G401 (cell line): ENCODE measurements at regions not wholly inside any gene's neighbourhood (a gene's known extent, or its start where the extent isn't known, plus 50 kb on each side); places are given as distances from the start of the nearest gene placed in this dataset.

Source experiments
- DNase-seq: peaks from one replicate; pipeline ENCODE4 v3.0.0-alpha.2; 2015; ENCODE audit warnings: low spot score
- in situ Hi-C: cut with HindIII; loops from 2 replicates; pipeline ENCODE4 v1.10.0; 2016; ENCODE audit warnings: low sequenced_read_pairs, mixed read lengths

DNA sequence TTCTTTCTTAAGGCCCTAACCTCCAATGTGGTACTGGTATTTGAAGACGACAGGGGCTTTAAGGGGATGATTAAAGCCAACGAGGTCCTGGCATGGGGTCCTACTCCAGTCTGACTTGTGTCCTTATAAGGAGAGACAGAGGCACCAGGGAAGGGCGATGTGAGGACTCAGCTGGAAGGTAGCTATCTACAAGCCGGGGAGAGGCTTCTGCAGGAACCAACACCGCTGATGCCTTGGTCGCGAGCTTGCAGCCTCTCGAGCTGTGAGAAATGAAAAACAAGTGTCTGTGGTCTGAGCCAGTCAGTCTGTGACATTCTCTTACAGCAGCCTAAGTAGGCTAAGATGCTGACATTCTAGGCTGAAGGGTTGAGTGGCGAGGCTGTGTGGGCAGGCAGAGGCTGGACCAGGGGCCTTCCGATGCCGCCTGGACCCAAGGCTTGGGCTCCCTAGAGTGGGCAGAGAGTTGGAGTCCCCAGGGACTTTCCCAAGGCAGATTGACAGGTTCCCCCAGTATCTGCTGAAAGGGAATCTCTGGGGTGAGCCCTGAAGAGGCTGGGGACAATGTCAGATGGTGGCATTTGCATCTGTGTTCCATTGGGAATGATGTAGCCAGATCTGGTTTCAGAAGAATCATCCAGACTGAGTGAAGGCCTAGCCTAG, 322.9 kb upstream of the HS6ST1 start:
- no peak for DNase-seq
- in situ Hi-C loops = no loop called here

DNA sequence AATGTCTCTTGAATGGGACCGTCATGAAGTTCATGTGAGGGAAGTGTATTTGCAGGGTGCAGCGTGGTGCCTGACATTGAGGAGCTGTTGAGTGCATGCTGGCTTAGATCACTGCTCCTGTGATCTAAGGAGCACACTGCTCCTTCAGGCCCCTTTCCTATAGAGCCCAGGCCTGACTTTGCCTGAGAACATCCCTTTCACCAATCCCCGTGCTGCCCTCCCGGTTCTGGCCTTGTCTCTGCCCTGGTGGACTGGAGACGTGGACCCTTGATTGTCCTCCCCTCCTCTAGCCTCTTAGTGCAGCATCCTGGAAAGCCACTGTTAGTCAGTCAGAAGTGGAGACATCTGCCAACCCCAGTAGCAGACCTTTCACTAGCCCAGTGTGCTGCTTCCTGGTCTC, 323.6 kb upstream of the HS6ST1 start:
- in situ Hi-C loops = no loop called here
- no peak for DNase-seq

DNA sequence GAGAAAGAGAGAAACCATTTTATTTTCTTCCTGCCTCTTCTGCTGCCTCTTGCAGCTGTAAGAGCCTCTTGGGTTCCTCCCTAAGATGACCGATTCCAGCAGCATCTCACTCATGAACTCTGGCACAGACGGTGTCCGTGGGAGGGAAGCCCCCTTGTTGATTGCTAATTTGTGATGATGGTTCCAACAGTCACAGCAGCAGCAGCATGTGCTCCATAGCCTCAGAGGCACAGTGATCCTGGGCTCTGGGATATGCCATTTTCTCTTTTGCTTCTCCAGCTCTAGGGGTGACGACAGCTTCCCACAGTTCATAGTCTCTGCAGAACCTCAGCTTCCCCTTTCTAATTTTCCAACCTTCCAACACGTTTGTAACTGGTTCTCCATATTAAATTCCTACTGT, 324.2 kb upstream of the HS6ST1 start:
- no peak for DNase-seq
- in situ Hi-C loops = no loop called here

DNA sequence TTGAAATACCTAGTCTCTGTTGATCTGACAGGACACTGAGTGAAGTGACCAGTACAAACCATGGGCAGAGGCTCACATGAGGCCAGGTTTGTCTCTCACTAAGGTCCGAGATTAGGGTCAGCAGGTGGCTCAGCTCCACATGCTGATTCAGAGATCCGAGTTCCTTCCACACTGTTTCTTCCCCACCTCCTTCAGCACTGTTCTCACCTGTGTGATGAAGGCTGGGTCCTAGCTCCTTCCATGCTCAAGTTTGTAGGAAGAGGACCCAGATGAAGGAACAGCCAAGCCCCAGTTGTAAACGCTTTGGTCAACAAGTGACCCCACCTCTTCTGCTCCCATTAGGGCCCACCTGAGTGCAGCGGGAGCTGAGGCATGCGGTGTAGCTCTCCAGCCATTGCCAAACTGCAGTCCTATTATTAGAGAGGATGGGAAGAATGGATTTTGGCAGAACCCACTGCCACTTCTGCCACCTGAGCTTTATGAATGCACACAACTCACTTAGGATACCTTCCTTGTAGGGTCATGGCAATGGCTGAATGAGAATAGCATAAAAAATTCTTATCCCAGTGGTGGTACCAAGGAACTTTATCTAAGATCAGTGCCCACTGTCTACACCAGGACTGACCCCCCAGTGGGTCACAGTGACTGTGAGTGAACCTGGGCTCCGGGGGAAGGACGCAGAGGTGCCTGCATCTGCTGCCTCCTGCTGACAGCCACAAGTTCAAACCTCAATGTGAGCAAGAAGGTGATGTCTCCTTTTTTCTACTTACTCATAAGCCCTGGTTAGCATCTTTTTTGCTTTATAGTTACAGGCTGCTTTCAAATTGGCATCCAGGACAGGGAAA, 324.8 kb upstream of the HS6ST1 start:
- no peak for DNase-seq

DNA sequence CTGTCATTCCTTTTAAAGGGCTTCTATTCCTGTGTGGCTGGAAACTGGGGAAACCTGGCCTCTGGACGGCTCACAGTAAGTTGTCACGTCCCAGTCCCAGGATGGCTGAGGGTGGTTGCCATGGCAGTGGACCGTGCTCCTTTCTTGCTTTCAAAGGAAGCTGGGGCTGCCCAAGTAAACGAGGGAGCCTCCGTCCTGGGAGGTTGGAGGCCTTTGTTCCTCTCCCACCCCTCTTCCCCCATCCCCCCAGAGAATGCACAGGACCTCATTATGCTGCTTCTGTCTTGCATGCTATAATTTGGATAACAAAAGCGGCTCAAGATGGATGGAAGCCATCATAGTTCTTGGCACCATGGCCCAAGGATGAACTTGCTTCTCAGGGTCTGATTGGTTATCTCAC, 325.5 kb upstream of the HS6ST1 start:
- in situ Hi-C loops = no loop called here
- no peak for DNase-seq

More for the DNA sequence above, 324.8 kb upstream of the HS6ST1 start:
- in situ Hi-C loops = no loop called here

DNA sequence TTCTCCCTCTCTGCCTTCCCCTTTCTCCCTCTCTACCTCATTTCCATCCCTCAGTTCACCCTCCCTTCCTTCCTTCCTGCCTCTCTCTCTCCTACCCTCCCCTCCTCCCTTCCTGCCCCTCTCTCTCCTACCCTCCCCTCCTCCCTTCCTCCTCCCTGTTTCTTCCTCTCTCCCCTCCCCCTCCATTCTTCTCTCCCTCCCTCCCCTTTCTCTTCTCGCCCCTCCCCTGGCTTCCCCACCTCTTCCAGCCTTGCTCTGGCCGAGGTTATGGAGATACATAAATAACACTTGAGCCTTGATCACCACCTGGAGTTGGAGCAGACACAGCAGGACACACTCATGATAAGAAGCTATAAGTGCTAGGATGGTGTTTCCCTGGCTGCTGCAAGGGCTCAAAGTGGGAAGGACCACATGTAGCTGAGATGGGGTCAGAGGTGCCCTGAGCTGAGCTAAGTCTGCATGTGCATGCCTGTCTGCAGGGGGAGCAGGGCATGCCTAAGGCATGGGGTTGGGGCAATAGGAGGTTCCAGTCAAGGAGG, 326.1 kb upstream of the HS6ST1 start:
- in situ Hi-C loops = no loop called here
- DNase-seq = no peak

DNA sequence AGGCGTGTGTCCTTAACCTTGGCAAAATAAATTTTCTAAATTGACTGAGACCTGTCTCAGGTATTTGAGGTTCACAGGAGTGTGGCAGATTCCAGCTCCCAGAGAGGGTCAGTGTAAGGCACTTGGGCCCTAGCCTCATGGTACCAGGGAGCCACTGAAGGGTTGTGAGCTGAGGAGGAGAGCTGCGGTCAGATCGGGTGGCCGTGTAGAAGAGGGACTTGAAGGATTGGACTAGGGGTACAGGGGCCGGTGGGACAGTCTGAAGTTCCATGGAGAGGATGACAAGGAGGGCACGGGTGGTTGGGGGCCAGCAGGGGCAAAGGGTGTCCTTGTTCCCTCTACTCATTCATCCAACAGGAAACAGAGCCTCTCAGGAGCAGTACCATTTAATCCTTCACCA, 327.0 kb upstream of the HS6ST1 start:
- in situ Hi-C loops = no loop called here
- no peak for DNase-seq

DNA sequence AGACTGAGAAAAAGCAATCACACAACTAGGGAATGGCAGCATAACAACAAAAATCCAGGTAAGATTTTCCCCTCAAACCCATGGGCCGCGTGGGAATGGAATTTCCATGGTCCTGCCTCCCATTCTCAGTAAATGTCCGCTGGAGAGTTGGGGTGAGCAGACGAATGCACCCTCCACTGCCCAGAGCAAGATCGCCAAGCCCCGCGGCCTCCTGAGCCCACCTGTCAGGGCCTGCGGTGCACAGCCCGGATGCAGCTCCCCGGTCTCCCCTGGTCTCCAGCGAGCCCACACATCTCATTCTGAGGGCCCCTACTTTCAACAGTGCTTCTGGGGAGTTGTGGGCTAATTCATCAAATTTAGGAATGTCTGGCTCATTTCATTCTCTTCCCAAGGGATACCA, 327.4 kb upstream of the HS6ST1 start:
- in situ Hi-C loops = no loop called here
- no peak for DNase-seq

DNA sequence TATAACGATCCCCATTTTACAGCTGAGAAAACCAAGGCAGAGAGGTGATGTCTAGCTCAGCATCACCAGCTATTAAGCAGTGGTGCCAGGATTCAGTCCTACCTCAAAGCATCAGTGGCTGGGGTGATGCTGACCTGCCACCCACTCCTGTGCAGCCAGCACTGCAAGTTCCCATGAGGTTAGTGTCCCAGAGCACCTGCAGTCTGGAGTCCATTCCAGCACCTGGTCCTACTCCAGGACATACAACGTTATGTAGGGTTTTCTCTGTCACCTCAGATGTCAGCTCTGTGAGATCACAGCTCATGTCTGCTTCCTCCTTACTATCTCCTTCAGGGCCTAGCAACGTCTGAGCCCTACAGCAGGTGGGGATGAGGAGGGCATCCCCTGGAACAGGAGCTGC, 328.0 kb upstream of the HS6ST1 start:
- in situ Hi-C loops = no loop called here
- DNase-seq = no peak

DNA sequence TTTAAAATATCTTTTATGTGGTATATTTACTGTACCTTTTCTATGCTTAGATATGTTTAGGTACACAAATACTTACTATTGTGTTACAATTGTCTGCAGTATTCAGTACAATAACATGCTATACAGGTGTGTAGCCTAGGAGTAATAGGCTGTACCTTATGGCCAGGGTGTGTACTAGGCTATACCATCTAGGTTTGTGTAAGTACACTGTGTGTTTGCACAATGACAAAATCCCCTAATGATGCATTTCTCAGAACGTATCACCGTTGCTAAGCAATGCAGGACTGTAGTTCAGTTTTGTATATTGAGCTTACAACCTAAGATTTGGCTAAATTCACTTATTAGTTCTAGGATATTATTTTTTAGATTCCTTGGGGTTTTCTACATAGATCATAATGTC, 332.3 kb upstream of the HS6ST1 start:
- DNase-seq = no peak
- in situ Hi-C loops = no loop called here

DNA sequence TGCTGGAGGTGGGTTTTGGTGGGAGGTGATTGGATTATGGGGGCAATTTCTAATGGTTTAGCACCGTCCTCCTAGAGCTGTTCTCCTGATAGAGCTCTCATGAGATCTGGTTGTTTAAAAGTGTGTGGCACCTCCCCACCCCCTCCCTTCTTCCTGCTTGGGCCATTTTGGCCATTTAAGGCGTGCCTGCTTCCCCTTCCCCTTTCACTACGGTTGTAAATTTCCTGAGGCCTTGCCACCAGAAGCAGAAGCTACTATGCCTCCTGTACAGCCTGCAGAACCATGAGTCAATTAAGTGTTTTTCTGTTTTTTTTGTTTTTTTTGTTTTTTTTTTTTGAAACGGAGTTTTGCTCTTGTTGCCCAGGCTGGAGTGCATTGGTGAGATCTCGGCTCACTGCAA, 335.7 kb upstream of the HS6ST1 start:
- no peak for DNase-seq
- in situ Hi-C loops = no loop called here

DNA sequence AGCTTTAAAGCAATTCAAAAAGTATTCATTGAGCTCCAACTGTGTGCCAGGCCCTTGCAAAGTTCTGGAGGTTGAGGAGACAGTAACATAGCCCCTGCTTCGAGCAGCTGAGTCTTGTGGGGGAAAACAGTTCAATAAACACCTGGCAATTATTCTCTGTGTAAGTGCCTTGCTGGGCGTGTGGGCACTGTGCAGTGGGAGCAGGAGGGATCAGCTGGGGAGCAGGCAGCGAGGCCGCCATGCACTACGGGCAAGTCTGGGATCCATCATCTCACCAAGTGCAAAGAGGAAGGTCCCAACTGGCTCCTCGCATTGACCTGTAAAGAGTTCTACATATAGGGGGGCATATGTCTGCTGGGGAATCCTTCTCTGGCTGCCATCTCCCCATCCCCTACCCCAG, 342.2 kb upstream of the HS6ST1 start:
- DNase-seq = no peak
- in situ Hi-C loops = no loop called here

DNA sequence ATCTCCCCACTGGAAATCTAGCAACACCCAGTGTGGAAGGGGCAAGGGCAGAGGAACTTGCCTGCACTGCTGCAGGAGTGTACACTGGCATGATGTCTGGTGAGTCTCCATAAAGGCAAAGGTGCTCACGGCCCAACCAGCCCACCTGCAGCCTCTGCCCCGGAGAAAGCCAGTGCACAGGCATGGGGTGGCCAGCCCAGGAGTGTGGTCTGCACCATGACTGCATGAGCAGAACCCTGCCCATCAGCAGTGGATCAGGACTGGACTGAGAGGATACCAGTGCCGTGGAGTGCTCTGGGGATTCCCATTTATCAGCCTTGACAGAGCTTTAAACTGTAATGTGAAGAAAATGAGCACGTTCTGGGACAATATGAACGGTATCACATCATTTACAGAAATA, 342.6 kb upstream of the HS6ST1 start:
- no peak for DNase-seq
- in situ Hi-C loops = no loop called here

DNA sequence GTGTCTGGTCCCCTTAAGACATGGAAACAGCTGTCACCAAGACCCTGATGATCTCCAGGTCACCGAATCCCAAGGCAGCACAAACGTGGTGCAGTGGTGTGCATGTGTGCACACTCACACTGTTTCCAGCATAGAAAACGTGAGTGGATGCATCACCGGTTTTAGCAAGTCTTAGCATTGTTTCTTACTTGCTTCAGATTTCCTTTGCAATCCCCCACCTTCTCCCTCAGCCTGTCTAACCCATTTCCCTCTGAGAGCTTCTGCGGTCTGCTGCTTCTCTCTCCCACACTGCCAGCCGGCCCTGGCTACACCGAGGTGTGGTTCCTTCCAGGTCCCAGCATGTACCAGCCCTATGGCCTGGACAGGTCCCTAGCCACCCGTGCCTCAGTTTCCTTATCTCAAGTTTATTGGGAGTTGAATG, 343.4 kb upstream of the HS6ST1 start:
- in situ Hi-C loops = no loop called here
- DNase-seq = no peak

DNA sequence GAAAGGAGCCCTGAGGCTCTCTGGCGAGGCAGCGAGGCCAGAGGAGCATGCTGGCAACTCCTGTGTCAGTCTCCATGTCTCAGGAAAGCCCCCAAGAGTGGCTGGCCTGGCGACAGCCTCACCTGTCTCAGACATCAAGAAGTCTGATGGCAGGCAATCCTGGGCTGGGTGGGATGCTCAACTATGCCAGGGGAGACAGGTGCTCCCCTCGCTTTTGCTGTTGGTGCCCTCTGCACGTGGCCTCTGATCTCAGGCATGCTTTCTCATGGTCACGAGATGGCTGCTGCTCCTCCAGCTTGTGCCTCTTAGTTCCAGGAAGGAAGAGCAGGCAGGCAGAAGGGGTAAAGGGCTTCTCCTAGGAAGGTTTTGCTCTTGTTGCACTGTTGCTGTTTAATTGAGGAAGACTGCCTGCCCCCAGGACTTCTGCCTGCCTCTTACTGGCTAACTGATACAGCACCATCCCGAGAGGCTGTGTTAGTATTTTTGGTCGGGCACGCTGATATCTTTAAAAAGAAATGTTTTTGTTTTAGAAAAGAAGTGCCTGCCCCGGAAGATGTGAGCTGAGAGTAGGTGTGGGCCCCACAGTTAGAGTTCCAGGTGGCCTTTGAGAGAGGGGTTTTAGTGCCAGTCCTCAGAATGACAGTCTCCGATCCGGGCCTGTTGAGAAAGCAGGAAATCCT, 344.8 kb upstream of the HS6ST1 start:
- DNase-seq = no peak
- in situ Hi-C loops = no loop called here

DNA sequence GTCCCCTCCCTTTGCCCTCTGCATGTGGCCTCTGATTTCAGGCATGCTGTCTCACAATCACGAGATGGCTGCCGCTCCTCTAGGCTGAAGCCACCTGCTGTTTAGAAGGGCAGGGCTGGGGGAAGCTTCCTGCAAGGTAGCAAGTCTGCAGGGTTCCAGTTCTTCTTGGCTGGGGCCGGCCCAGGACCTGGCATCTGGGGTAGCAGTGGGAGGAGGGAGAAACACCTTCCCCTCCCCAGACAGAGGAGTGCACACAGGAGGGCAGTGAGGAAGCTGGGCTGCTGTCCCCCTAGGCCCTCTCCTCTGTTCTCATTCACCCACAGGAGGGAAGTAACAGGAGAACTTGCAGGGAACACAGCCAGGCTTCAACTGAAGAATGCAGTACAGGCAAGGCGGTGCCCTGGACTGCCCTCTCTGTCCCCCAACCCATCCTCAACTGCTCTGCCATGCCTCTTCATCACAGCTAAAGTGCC, 345.9 kb upstream of the HS6ST1 start:
- in situ Hi-C loops = no loop called here
- DNase-seq = no peak

DNA sequence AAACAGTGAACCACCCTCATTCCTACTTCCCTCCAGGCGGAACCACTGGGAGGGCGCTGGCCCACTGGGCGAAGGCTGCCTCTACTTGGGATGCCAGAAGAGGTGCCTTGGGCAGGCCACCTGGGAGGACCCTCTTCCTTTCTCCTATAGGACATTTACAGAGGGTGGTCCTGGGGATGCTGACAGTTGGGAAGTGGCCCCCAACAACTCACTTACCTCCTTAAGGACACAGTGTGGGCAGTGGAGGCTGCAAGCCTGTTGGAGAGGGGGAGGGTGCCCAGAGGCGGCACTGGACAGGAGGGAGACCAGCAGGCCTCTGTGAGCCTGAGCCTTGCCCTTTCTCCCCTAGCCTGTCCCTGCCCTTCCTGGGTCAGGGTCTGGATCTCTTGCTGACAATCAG, 346.4 kb upstream of the HS6ST1 start:
- DNase-seq = no peak
- in situ Hi-C loops = no loop called here

DNA sequence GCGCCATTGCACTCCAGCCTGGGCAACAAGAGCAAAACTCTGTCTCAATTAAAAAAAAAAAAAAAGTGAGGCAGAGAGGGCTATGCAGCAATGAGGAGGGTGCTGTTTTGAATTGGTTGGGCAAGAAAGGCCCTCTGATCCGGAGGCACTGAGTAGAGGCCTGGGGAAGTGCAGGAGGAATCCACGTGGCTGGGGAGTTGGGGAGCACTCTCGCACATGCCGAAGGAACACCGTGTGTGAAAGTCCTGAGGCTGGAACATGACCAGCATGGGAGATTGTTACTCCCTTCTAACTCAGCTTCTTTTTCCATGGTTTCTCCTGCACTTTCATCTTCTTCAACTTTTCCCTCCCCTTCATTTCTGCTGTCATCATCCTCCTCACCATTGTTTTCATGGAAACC, 347.9 kb upstream of the HS6ST1 start:
- DNase-seq = no peak

DNA sequence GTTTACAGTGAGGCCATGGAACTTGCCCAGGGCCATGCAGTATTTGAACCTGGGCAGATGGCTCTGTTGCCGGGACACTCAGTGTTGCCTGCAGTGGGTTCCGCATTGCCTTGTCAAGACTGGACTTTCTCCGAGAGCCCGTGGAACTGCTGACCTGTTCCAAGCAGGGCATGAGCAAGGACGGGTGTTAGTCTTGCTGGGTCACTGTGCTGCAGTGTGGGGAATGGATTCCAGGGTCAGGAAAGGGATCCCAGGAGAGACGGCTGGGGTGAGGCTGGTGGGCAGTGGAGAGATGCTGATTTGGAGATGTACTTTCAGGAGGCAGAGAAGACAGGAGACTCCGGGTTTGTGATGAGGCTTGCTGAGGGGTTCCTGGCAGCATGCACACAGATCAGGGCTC, 348.7 kb upstream of the HS6ST1 start:
- in situ Hi-C loops = no loop called here
- no peak for DNase-seq

More for the DNA sequence above, 347.9 kb upstream of the HS6ST1 start:
- in situ Hi-C loops = no loop called here

DNA sequence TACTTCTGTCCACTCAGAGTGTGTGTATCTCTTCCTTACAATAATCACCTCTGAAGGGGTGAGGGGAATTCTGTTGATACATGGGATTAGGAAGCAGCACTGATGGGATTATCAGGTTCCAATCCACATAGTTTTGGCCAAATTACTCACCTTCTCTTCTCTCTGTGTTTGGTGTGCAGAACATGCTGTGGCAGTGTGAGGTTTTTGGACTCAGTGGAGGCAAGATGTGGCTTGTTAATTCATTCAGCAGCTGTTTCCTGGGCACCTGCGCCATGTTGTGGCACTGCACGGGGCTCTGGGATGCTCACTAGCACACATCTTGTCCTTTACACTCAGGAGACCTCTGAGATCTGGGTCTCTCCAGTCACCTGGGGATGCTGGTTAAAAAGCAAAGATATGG, 350.3 kb upstream of the HS6ST1 start:
- DNase-seq = no peak
- in situ Hi-C loops = no loop called here
